ENCODE measurements at regions not wholly inside any gene's neighbourhood (a gene's known extent, or its start where the extent isn't known, plus 50 kb on each side); places are given as distances from the start of the nearest gene placed in this dataset.
"Not testable (repeated sequence)": the region's sequence is repeated elsewhere in the genome, so short reads cannot be mapped to it uniquely, and the experiment has no call there.

DNA sequence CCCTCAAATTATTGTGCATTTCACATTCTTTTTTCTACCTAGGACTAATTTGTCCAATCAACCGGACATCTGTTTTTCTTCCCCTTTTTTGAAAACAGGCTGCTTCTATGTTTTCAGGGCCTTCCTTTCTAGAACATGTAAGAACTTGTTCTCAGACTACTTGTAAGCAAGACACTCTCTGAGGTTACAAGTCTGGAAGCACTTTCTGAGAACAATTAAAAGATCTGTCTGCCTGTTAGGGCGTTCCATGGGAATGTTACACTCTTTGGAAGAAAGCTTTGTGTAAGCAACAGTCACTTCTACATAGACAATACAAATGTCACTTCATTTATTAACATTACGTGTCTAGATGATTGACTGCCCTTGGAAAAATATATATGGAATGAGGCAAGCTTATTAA, 50.9 kb upstream of the HSPB3 start:
- peak in 1 of 3 donors; percentile 45 for DNase-seq (ENCODE audit: low read depth in 2 of 3, low spot score in 2 of 3)

DNA sequence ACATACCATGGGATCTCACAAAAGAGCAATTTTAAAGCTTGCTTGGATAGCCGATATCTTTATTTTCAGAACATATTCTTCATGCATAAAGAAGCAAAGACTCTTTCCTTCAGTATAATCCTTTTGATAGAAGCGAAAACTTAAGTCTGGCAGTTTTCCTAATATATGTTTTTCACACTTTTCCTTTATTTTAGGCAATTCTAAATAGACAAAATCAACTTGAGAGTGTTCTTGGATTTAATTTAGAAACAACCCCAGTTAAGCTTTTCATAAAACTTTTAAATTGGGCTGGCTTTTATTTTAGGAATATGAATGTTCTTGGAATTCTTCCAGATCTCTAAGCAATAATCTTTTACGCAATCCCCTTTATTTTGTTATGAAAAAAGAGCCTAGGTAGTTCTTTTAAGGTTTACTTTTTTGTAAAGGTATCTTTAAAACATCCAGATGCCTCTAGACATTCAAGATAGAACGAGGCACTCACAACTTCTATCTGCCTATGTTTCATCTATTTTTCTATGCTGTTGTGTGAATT, 51.5 kb upstream of the HSPB3 start:
- no peak for DNase-seq (ENCODE audit: low read depth in 2 of 3, low spot score in 2 of 3)

DNA sequence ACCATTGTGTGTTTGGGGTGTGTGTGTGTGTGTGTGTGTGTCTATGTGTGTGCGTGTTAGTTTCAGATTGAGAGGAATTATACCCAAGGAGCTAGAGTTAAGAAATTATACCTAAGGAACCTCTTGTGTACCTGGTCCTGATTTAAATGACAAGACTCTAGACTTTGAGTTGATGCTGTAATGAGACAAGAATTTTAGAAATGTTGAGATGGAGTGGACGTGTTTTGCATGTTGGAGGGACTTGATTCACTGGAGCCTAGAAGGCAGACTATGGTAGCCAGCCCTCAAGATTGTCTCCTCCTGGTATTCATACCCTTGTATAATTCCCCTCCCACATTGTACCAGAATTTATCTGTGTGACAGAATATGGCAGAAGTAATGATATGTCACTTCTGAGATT, 52.4 kb upstream of the HSPB3 start:
- DNase-seq (ENCODE audit: low read depth in 2 of 3, low spot score in 2 of 3), result no peak

DNA sequence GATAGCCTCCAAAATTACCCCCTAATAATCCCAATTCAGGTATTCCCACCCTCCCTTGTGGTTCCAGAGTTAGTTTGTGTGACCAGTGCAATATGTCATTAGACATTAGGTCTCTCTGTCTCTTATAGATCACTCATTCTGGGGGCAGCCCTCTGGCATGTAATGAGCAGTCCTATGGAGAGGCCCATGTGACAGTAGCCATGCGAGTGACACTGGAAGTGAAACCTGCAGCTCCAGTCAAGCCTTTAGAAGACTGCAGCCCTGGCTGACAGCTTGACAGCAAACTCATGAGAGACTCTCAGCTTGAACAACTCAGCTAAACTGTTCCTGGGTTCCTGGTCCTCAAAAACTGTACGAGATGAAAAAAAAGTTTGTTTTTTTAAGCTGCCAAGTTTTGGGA, 54.0 kb upstream of the HSPB3 start:
- no peak for DNase-seq (ENCODE audit: low read depth in 2 of 3, low spot score in 2 of 3)

DNA sequence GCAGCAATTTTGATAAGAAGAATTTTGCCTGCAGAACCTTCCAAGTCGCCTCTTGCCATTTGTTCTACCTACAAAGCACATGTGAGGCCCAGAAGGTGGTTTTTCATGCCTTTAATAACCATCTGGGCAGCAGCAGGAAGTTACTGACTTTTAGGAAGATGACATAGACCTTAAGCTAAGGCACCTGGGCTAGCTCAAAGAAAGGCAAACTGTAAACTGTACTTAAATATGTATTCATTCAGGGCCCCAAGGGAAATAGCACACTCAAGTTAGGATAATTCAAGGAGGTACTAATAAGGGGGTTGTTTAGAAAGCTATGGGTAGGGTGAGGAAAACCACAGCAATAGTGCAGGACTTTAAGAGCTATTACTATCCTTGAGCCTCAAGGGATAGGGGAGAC, 57.3 kb upstream of the HSPB3 start:
- no peak for DNase-seq (ENCODE audit: low read depth in 2 of 3, low spot score in 2 of 3)

DNA sequence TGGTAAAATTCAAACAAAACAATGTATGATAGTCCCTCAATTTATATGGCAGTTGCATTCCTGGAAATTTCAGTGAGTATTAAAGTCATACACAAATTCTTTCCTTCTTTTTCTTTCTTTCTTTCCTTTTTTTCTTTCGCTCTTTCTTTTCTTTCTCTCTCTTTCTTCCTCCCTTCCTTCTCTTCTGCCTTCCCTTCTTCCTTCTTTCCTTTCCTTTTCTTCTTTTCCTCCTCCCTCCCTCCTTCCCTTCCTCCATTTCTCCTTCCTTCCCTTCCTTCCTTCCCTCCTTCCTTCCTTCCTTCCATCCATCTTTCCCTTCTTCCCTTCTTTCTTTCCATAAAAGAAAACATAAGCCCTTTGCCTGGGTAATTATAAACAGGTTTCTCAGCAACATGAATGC, 58.1 kb upstream of the HSPB3 start:
- no peak for DNase-seq (ENCODE audit: low read depth in 2 of 3, low spot score in 2 of 3)

DNA sequence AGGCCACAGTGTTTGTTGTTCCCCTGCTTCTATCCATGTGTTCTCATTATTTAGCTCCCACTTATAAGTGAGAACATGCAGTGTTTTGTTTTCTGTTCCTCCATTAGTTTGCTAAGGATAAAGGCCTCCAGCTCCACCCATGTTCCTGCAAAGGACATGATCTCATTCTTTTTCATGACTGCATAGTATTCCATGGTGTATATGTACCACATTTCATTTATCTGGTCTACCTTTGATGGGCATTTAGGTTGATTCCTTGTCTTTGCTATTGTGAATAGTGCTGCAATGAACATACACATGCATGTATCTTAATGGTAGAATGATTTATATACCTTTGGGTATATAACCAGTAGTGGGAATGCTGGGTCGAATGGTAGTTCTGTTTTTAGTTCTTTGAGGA, 62.5 kb upstream of the HSPB3 start:
- not testable (repeated sequence) for DNase-seq (ENCODE audit: low read depth in 2 of 3, low spot score in 2 of 3)

DNA sequence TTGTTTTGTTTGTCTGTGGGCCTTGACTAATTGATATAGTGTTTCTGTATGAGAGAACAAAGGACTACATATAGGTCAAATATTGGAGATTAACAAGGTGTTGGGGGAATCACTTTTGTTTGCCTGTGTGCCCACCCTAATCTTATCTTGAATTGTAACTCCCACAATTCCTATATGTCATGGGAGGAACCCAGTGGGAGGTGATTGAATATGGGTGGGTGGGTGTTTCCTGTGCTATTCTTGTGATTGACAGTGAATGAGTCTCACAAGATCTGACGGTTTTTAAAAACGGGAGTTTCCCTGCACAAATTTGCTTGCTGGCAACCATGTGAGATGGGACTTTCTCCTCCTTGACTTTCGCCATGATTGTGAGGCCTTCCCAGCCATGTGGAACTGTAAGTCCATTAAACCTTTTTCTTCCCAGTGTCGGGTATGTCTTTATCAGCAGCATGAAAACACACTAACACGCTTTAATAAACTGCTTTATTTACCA, 64.9 kb upstream of the HSPB3 start:
- DNase-seq (ENCODE audit: low read depth in 2 of 3, low spot score in 2 of 3), result no peak

DNA sequence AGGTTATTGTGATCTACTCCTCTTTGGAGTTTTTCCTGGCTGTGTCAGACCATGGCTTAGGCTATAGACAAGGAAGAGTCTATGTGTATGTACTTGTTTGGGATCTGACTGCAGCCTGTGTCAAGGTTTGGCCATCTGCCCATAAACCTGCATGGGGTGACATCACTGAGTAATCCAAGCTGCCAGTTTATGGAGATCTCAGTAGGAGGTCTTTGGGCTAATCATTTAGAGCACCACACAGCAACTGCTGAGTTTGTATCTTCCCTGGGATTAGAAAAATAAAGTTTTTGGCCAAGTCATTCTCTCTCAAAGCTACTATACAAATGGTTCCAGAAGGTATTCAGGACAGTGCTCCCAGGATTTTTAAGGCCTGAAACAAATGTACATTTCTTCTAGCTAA, 65.5 kb upstream of the HSPB3 start:
- no peak for DNase-seq (ENCODE audit: low read depth in 2 of 3, low spot score in 2 of 3)

DNA sequence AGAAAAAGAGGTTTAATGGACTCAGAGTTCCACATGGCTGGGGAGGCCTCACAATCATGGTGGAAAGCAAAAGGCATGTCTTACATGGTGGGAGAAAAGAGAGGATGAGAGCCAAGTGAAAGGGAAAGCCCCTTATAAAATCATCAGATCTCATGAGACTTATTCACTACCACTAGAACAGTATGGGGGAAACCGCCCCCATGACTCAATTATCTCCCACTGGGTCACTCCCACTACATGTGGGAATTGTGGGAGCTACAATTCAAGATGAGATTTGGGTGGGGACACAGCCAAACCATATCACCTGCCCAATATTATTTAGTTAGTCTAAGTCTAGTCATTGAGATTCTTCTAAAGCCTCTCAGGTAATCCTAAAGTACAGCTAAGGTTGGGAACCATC, 66.1 kb upstream of the HSPB3 start:
- not testable (repeated sequence) for DNase-seq (ENCODE audit: low read depth in 2 of 3, low spot score in 2 of 3)

DNA sequence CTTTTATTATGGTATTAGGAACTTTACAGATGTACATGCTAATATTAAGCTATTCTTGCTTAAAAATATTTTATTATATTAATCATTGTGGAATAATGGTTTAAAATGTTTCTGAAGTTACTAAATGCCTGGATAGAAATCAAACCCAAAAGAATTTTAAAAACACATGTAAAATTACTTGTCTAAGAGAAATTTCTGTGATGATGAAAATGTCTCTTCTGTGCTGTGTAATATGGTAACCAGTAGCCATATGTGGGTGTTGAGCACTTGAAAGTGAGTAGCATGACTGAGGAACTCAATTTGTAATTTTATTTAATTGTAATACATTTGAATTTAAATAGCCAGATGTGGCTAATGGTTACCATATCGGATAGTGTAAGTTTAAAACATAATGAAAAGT, 66.7 kb upstream of the HSPB3 start:
- no peak for DNase-seq (ENCODE audit: low read depth in 2 of 3, low spot score in 2 of 3)

DNA sequence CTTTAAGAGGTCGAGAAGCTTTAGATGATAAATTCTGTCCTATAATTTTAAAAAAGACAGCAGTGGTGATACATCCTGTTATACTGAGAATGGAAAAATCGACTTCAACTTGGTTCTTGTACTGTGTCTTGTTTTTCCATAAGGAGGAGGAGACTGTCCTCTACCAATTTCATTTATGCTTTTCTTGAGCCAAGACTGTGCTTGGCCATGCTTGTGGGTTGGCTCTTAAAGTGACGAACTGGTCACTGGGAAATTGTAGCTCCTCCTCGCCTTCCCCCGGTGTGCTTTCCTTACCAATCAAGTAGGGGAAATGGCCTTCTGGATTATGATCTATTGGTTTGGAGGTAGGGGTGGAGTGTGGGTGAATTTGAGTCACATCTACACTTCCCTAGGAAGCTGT, 67.1 kb upstream of the HSPB3 start:
- no peak for DNase-seq (ENCODE audit: low read depth in 2 of 3, low spot score in 2 of 3)

DNA sequence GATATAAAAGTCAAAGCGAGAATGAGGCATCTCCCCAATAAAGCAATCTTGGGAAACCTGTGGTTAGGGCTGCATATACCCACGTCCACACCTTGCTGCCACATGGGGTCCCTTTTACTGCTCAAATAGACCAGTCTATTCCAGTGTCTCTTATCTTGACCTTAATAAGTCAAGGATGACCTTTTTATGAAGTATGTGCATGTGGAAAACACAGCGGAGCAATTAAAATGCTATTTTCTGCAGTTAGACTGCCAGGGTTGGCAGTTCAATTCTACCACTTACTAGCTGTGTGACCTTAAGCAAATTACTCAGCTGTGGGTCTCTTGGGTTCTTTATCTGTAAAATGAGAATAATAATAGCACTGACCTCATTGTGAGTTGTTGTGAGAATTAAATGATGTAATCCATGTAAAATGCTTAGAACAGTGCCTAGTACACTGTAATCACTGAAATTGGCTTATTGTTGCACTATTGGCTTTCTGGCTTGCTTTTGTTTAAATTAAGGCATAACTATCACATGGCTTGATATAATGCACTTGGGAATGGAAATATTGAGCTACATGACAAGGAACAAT, 67.8 kb upstream of the HSPB3 start:
- no peak for DNase-seq (ENCODE audit: low read depth in 2 of 3, low spot score in 2 of 3)

DNA sequence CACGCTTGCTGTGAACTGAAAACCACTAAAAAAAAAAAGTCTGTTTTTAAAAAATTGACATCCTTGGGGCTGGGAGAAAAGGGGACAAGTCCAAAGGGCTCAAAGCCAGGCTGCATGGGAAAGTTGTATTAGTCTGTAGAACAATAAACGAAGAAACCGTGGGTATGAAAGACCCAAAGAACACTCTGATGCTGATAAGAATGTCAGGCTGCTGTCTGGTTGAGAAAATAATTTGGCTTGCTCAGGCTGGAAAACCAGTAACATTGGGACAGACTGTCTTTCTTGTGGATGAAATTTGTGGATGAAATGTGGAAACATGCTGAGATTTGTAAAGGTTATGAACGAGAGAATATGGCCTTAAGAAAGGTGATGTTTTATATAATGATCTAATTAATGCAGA, 68.5 kb upstream of the HSPB3 start:
- DNase-seq (ENCODE audit: low read depth in 2 of 3, low spot score in 2 of 3), result no peak

DNA sequence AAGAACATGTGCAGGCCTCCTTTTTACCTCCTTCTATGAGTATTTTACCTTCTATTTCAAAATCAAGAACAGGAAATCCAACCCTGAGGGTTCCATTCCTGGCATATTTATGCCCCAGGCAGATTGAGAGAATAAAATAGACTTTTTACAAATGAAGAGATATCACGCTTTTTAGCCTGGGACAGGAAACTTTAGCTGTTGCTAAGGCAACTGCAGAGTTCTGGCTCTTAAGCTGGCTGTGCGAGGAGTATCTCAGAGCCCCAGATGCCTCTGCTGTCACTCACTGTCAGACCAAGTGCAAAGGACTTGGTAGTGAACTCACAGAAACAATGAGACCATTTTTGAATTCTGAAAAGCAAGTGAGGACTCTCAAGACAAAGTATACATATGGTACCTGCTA, 69.5 kb upstream of the HSPB3 start:
- peak in 2 of 3 donors; percentile 24 to 49 for DNase-seq (ENCODE audit: low read depth in 2 of 3, low spot score in 2 of 3)

DNA sequence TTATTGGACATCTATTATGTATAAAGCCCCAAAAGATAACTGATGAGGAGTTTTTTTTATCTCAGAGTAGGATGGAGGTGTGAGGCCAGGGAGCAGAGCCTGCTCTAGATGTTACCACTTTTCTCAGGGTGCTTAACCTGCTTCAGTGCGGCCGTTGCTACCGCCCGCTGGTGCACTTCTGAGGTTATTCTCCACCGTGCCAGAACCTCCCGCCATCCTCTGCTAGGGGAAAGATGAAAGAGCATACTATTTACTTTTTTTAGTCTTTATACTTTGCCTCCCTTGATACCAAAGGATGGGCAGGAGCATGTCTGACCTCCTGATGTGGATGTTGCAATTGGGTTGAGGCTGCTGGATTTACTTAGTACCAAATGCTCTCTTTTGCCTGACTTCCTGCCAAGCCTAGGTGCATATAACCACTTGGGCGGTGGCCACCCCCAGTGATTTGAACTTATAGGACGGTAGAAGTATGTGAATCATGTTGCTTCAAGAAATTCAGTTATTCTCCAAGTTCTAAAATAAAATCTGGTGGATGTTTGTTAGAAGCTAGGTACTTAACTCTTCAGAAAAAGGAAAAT, 71.1 kb upstream of the HSPB3 start:
- no peak for DNase-seq (ENCODE audit: low read depth in 2 of 3, low spot score in 2 of 3)

DNA sequence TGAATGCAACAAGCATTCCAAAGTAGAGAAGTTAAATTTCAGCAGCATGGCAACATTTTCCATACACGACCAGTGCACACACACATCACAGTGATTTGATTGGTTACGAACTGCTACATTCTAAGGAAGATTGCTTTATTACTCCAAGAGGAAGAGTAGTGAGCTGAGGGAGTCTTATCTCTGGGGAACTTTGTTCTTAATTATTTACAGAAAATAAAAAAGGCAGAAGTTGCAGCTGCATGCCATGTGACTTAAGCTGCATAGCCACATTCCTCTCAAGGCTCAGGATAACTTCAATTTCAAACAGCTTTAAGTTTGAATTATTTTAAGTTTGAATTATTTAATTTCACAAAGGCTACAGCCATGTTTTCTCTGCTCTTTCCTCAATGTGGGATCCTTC, 71.6 kb upstream of the HSPB3 start:
- no peak for DNase-seq (ENCODE audit: low read depth in 2 of 3, low spot score in 2 of 3)

DNA sequence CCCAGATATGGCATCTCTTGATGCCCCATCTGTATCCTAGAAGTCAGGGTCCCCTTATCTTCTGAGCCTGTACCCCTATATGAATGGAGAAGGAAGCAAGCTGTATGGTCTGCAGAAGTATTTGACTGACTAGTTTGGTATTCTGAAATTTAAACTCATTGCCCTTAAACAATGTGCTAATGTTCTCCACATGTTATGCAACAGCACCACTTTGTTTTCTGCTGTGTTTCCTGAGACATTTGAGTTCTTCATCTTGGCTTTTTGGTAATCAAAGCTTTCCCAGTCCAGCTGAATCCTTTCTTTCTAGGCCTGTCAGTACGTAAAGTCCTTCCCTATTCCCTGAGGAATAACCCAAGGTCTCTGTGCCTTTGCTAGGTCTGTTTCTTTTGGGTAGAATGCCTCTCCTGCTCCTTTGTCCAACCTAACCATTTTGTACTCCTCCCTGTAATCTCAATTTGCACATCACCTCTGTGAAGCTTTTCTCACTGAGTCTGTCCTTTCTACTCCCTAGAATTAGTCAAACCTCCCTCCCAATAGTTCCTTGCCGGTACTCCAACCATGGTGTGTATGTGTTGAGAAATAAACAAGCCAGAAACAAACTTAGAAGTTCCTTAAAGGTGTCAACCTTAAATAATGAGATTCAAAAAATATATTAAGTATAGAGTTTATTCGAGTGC, 72.1 kb upstream of the HSPB3 start:
- DNase-seq (ENCODE audit: low read depth in 2 of 3, low spot score in 2 of 3), result no peak

DNA sequence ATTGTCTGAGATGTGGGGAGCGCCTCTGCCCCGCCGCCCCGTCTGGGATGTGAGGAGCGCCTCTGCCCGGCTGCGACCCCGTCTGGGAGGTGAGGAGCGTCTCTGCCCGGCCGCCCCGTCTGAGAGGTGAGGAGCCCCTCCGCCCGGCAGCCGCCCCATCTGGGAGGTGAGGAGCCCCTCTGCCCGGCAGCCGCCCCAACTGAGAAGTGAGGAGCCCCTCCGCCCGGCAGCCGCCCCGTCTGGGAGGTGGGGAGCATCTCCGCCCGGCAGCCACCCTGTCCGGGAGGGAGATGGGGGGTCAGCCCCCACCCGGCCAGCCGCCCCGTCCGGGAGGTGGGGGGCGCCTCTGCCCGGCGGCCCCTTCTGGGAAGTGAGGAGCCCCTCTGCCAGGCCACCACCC, 70.9 kb upstream of the ARL15 start:
- DNase-seq (ENCODE audit: low read depth in 2 of 3, low spot score in 2 of 3), result not testable (repeated sequence)

DNA sequence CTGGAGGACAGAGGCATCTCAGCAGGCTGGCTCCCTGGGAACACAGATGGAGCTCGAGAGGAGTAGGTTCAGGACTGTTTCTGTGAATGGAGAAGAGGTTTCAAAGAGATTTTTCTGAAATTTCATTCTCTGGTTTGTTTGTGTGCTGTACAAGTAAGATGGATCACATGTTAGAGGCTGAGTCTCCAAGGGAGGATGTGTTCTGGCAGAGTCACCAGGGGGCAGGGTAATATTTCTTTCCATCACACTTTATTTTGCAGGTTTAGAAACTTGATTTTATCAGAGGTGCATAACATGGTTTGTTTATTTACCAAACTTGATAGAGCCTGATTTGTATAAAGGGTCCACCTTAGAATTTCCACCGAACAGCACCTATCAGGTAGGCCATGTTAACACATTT, 69.2 kb upstream of the ARL15 start:
- DNase-seq (ENCODE audit: low read depth in 2 of 3, low spot score in 2 of 3), result no peak

DNA sequence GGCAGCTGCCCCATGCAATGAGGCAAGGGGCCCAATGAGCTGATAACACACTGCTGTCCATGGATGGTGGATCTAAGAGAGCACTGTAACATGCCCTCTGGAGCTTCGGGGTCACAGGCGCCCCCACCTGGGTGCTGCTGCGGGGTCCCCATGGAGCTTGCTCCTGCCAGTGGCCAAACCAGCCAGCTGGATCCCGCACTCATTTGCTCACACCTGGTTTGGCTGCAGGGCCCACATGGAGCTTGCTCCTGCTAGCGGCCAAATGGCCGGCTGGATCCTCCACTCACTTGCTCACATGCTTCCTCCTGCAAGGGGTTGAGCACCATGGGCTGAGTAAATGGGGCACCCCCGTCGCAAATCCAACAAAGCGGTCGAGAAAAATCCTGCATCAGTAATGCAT, 68.3 kb upstream of the ARL15 start:
- DNase-seq (ENCODE audit: low read depth in 2 of 3, low spot score in 2 of 3), result no peak

DNA sequence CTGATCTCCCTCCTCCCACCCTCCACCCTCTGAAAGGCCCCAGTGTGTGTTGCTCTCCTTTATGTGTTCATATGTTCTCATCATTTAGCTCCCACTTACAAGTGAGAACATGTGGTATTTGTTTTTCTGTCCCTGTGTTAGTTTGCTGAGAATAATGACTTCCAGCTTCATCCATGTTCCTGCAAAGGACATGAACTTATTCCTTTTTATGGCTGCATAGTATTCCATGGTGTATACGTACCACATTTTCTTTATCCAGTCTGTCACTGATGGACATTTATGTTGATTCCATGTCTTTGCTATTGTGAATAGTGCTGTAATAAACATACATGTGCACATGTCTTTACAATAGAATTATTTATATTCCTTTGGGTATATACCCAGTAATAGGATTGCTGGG, 67.0 kb upstream of the ARL15 start:
- not testable (repeated sequence) for DNase-seq (ENCODE audit: low read depth in 2 of 3, low spot score in 2 of 3)

Measured in hematopoietic multipotent progenitor cell (in vitro differentiated cells).